ENCODE measurements at regions not wholly inside any gene's neighbourhood (a gene's known extent, or its start where the extent isn't known, plus 50 kb on each side); places are given as distances from the start of the nearest gene placed in this dataset.

GRCh38 chr13:65857942-65858565 is 1372.1 kb downstream of the PCDH9 start:
- H3K36me3 ChIP-seq = no peaks in the 10 kb centered on the region
- no peaks in the 10 kb centered on the region for H3K4me1 ChIP-seq (ENCODE audit: insufficient read depth)
- TF ChIP-seq EP300 (IDR thresholded peaks at IDR 0.05) (no peak), POLR2A (IDR thresholded peaks at IDR 0.05) (no peak)
- TF ChIP-seq, protein P1, sequence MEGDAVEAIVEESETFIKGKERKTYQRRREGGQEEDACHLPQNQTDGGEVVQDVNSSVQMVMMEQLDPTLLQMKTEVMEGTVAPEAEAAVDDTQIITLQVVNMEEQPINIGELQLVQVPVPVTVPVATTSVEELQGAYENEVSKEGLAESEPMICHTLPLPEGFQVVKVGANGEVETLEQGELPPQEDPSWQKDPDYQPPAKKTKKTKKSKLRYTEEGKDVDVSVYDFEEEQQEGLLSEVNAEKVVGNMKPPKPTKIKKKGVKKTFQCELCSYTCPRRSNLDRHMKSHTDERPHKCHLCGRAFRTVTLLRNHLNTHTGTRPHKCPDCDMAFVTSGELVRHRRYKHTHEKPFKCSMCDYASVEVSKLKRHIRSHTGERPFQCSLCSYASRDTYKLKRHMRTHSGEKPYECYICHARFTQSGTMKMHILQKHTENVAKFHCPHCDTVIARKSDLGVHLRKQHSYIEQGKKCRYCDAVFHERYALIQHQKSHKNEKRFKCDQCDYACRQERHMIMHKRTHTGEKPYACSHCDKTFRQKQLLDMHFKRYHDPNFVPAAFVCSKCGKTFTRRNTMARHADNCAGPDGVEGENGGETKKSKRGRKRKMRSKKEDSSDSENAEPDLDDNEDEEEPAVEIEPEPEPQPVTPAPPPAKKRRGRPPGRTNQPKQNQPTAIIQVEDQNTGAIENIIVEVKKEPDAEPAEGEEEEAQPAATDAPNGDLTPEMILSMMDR (IDR thresholded peaks at IDR 0.05) = no peak
- no peaks in the 10 kb centered on the region for H3K9me3 ChIP-seq
- intact Hi-C loops (cut with DNase I) = no loop called here
- H3K27me3 ChIP-seq = no peaks in the 10 kb centered on the region
- no peak overlapping the region for H3K27ac ChIP-seq
- no peak for DNase-seq
- WGBS, 3 donors = 70 to 78% (median 76%) methylated on average over 1 of the region's 1 CpG
- H3K4me3 ChIP-seq = no peak overlapping the region

DNA sequence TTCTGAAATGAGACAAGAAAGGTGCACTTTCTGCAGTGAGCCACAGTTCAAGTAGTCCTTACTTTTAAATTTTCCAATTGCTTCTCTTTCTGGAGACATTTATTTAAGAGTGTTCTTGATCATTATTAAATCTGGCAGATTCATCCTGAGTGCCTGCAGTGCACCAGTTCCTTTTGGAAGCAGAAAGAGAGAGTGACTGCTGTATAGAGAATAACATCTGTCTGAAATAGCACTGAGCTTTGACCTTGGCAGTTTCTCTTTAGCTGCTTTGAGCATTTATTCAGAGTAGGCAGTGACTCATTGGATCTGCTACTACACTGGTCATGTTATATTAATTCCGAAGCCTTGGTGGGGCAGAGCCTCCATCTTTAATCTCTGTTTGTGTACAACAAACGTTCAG is 1373.7 kb downstream of the PCDH9 start:
- no peaks in the 10 kb centered on the region for H3K36me3 ChIP-seq
- TF ChIP-seq EP300 (IDR thresholded peaks at IDR 0.05) (no peak), POLR2A (IDR thresholded peaks at IDR 0.05) (no peak)
- TF ChIP-seq, protein P1 (IDR thresholded peaks at IDR 0.05) = no peak
- no peaks in the 10 kb centered on the region for H3K27me3 ChIP-seq
- no peak overlapping the region for H3K27ac ChIP-seq
- no peaks in the 10 kb centered on the region for H3K4me1 ChIP-seq (ENCODE audit: insufficient read depth)
- DNase-seq = no peak
- intact Hi-C loops (cut with DNase I) = no loop called here
- no peaks in the 10 kb centered on the region for H3K9me3 ChIP-seq
- no peak overlapping the region for H3K4me3 ChIP-seq
- 38 to 62% (median 46%) methylated on average over 2 of the region's 2 CpGs for WGBS, 3 donors

DNA sequence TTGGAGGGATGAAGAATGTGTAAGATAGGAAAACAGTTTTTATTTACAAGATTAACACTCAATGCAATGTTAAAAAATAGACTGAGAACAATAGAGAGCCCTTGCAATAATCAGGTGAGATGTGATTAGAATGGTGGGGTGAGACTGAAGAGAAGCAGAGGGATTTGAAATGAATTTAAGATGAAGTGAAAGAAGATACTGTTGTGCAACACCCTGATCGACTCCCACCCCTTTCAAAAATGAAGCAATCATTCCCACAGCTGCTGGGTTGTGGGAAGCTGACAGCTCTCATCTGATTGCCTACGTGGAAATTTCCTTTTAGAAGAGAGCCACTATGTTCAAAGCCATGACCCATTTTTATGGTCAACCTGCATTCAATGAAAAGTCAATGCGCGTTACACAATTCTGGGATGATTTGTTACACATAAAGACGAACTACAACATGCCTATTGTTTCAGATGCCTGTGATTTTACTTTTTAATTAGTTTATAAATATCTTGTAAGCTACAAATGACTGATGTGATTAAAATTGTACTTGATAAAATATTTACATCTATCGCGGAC is 1374.8 kb downstream of the PCDH9 start:
- intact Hi-C loops (cut with DNase I) = no loop called here
- Histone ChIP-seq H3K4me1 (ENCODE audit: insufficient read depth) (no peaks in the 10 kb centered on the region), H3K9me3 (no peaks in the 10 kb centered on the region), H3K4me3 (no peak overlapping the region), H3K36me3 (no peaks in the 10 kb centered on the region), H3K27ac (no peak overlapping the region), H3K27me3 (no peaks in the 10 kb centered on the region)
- WGBS, 3 donors = 78 to 79% (median 78%) methylated on average over 7 of the region's 7 CpGs
- DNase-seq = no peak
- TF ChIP-seq POLR2A (IDR thresholded peaks at IDR 0.05) (no peak), EP300 (IDR thresholded peaks at IDR 0.05) (no peak)
- TF ChIP-seq, protein P1 (IDR thresholded peaks at IDR 0.05) = no peak

GRCh38 chr13:65854431-65854830 is 1375.7 kb downstream of the PCDH9 start:
- DNase-seq = no peak
- H3K9me3 ChIP-seq = no peaks in the 10 kb centered on the region
- no peak overlapping the region for H3K4me3 ChIP-seq
- H3K36me3 ChIP-seq = no peaks in the 10 kb centered on the region
- H3K27me3 ChIP-seq = no peaks in the 10 kb centered on the region
- no peak overlapping the region for H3K27ac ChIP-seq
- no peaks in the 10 kb centered on the region for H3K4me1 ChIP-seq (ENCODE audit: insufficient read depth)
- TF ChIP-seq EP300 (IDR thresholded peaks at IDR 0.05) = no peak
- TF ChIP-seq, protein P1 (IDR thresholded peaks at IDR 0.05) = no peak
- TF ChIP-seq POLR2A (IDR thresholded peaks at IDR 0.05) = no peak
- 72 to 78% (median 77%) methylated on average over 3 of the region's 3 CpGs for WGBS, 3 donors
- intact Hi-C loops (cut with DNase I) = no loop called here

All from ovary (tissue), 7 donors.